SK-N-DZ (cell line): ENCODE measurements at regions not wholly inside any gene's neighbourhood (a gene's known extent, or its start where the extent isn't known, plus 50 kb on each side); places are given as distances from the start of the nearest gene placed in this dataset.

Experiments
- DNase-seq: peaks from one replicate; pipeline ENCODE4 v3.0.0-alpha.2; 2015; ENCODE audit warnings: low spot score

DNA sequence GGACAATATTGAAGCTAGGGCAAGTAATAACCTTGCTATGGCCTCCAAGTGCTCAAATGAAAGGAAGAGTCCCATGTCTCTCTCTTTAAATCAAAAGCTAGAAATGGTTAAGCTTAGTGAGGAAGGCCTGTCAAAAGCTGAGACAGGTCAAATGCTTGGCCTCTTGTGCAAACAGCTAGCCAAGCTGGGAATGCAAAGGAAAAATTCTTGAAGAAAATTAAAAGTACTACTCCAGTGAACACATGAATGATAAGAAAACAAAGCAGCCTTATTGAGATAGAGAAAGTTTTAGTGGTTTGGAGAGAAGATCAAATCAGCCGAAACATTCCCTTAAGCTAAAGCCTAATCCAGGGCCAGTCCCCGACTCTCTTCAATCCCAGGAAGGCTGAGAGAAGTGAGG, 84.1 kb upstream of the PLEKHA5 start:
- DNase-seq: no peak

DNA sequence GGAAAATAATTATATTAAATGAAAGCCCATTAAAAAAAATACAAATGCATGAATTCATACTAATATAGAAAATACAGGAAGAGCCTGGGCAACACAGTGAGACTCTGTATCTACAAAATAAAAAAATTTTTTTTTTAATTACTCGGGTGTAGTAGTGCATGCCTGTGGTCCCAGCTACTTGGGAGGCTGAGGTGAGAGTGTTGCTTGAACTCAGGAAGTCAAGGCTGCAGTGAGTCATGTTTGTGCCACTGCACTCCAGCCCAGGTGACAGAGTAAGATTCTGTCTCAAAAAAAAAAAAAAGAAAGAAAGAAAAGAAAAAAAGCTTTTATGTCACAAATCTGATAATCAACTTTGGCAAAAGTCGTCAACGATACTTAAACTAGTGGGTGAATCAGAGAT, 80.6 kb upstream of the PLEKHA5 start:
- no peak for DNase-seq

DNA sequence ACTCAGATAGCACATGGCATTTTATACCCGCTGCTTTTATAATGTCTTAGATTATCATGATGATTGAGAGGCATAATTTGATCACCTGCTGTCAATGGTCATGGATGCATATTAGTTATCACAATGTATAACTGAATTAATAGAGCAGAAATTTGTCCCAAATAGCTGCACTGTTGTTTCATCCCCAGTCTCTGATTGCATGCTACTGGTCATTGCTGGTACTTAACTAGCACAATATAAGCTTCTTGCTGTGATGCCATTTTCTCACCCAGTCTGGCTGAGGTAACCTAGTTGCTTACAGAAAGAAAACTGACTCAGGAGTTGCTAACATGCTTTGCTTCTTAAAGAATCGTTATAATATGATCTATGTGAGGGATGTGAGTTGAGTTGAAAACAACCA, 76.8 kb upstream of the PLEKHA5 start:
- no peak for DNase-seq

DNA sequence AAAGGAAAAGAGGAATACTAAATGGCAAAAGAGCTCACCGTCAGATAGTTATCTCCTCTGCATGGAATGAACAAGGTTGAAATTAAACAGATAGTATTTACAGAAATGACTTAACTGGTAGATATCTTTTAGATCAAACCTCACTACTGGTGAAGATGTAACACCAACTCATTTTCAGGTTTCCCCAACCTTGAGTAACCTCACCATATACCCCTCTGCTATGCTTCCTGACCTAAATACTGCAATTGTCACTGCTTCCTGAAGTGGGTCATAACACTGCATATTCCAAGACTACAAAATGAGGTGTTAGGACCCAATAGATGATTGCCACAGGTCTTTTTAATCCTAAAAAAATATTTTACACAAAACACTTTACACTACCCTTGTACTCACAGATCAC, 76.3 kb upstream of the PLEKHA5 start:
- DNase-seq: peak; percentile 46

DNA sequence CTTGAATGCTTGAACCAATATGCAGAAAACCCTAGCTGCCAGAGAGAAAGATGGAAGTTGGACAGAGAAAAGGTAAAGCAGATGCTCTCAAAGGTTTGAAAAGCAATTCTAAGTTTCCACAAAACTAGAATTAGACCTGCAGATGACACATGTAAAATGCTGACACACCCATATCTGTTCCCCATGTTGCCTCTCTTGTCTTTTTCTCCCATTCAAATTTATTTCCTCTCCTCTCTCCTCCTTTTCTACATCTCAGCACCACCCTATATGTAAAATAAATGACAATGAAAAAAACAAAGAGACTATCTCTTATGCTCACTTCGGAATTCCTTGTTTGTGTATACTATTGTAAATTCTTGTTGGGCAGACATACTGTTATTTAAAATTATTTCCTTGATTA, 75.5 kb upstream of the PLEKHA5 start:
- DNase-seq: no peak

DNA sequence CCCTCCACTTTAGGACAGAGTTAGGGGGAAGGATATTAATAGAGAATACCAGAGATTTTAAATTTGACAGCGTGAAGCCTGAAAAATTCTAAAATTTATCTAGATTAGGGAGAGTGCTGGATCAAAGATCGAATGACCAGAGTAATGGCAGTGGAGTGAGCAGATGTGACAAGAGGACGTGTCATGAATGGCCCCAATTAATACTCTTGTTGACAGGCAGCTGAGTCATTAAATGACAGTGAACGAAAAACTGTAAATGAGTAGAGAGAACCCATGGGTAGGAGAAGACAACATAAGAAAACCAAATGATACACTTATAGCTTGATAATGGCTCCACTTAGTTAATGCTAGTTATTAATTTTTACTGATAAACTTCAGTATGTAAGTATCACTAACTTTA, 73.9 kb upstream of the PLEKHA5 start:
- no peak for DNase-seq

DNA sequence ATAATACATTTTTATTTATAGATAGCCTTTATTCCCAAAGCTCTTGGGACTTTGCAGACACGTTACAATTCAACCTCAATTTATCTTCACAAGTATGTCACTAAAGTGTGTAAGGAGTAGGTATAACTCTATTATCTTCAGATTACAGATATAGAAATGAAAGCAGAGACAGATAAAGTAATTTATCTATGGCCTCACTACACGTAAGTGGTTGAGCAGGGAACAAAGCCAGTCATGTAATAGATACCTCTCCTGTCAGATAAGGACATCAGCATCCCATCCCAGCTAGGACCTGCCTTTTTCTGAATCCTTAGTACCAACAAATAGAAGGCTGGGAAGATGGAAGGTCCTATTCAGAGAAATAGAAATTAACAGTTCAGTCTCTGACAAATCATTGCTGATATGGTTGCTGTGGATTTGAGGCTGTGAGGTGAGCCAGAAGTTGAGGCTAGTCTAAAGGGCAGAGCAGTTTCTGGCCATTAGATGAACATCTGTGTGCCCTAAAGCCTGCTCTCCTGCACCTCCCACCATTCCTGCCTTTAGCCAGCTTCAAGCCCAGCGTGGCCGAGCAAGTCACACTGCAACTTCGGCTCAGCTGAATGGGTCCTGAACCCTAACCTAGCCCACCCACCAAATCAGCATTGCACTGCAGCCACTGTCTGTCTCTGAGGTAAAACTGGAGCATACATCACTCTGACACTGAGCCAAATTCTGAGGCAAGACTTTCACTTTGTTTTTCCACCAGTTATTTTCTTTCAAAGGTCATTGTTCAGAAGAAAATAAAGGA, 71.1 kb upstream of the PLEKHA5 start:
- DNase-seq: peak; percentile 97

DNA sequence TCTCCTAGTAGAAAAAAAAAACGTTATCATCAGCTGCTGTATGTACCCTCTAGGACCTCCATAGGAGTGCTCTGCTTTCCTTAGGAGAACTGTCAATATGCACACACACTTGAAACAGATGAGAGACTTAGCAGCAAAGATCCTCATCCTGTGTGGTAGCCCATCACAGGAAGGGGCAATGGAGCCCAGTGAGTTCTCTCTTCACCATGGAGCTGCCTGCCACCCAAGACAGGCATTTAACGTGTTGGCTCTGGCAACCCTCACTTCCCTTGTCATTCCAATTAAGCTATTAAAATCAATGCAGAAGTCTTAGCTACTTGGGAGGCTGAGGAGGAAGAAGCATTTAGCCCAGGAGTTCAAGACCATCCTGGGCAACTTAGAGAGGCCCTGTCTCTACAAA, 64.8 kb upstream of the PLEKHA5 start:
- DNase-seq: peak; percentile 52

DNA sequence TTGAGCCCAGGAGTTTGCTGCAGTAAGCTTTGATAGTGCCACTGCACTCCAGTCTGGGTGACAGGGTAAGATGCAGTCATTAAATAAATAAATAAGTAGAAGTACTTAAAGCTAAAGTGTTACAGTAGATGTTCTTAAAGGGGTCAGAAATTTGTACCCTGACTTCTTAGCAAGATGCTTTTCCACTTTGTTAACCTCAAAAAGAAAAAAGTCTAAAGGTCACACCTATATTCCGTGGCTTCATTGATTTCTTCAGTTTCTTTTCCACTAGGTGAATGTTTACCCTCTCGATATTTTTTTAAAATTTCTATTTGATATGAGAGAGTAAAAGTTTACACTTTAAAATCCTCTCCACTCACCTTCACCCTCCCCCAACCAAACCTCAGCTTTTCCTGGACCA, 64.3 kb upstream of the PLEKHA5 start:
- no peak for DNase-seq

DNA sequence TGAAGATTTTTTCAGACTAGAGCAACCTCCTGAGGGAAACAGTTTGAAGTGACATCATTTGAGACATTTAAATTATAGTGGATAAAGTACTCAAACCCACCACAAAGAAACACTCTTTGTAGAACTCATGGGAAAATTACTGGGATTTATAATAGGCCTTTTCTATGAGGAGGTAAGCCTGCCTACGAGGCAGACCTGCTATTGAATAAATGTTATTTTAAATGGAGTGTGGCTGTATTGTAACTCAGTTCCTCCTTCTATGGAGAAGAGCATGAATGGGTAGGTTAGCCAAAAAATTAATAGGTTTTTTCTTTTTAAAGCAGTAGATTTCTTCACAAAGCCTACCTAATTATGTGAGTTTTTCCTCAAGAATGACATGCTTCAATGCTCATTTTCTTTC, 63.7 kb upstream of the PLEKHA5 start:
- no peak for DNase-seq

DNA sequence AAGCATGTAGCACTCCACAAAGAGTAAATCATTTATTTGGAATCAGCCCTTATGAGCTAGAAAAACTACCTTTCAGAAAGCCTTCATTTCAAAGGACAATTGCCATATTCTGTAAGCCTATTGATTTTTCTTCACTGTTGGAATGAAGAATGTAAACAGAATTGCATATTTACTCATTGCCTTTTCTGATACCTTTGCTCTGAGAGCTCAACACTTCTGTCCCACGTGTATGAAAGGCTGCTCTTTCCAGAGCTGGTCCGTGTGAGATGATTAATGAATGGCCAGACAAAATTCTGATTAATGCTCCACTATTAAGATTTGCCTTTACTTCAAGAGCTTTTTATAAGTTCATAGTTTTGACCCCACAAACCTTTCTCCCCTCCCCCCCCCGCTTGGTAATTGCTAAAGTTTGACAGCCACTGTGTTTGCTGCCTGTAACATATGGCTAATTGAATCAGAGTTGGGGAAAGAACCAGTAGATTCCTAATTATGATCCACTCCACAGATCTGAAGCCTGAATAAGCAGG, 63.0 kb upstream of the PLEKHA5 start:
- DNase-seq: peak; percentile 60

DNA sequence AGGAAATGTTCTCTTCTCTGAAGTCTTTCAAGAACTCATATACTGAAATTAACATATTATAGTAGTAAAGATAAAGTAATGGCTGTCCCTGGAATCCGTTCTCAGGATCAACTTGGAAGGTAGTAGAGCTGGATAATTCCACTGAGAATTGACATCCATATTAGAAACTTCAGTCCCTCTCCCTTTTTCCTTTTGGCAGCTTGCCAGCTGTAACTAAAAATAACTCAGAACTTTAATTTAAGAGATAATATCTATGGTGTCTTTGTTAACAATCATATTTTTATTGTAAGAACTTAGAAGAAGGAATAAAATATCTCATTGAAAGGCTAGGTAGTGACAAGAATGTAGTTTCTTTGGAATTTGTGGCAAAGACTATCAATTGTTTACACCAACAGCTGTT, 61.4 kb upstream of the PLEKHA5 start:
- no peak for DNase-seq

DNA sequence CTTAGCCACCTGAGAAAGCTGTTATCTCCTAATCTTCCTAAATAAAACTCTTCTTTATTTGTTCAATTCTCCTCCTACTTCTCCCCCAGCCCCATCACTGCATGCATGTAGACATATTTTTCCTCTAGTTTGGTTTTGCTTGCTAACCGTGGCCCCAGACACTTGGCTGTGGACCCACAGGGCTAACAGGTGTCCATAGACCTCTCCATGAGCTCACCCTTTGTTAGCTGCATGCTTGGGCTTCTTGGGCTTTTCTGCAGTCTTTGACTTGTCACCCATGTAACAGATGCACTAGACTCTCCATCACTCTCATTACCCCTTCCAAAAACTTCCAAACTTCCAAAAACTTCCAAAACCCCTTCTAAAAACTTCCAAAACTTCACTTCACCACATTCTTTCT, 59.2 kb upstream of the PLEKHA5 start:
- DNase-seq: no peak

DNA sequence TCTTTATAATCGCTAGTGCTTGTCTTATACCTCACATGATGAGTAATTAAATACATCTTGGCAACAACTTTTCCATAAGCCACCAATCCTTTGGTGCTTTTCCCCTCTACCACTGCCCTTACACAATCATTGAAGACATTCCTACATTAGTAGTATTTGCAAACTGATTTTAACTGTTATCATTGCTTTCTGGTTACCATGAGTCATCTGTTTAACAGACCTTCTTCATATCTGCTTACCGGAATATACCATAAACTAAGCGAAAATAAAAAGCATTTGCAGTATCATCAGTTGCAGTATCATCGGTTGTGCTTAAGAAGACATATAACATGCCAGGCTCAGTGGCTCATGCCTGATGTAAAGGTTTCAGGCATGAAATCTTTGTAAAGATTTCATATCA, 54.8 kb upstream of the PLEKHA5 start:
- DNase-seq: no peak

DNA sequence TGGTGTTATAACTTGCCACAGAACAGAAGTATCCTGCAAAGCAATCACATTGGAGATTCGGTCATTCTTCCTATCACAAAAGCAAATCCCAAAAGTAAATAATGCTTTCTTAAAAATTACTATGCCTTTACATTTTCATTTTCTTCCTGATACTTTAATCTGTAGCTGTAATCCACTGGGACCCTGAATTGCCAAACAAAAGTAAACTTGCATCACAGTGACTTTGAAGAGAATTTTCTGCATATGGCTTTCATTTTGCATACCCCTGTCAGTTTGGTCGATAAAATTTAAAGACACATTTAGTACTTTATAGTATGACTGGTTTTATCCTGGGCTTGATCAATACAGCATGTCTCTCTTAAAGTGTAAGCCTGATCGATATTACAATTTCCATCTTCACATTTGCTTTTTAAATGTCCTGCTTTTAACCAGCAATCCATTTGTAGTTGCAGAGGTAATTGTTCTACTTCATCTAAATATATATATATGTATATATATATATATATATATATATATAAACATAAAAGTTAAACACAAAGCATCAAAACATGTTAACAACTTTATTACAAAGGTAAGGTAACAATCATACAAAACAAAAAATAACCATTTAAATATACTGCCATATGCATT, 53.7 kb upstream of the PLEKHA5 start:
- no peak for DNase-seq
